Panc1 (cell line): ENCODE measurements at regions not wholly inside any gene's neighbourhood (a gene's known extent, or its start where the extent isn't known, plus 50 kb on each side); places are given as distances from the start of the nearest gene placed in this dataset.

Experiments
- ATAC-seq: fragments of 200-7000 bp; cut with Tn5 transposase; 2 replicates; pipeline ENCODE4 v1.9.1; 2020; ENCODE audit warnings: mild to moderate bottlenecking, moderate library complexity
- BruUV-seq: library from RNA; stranded (reverse); fragments of 400-500 nt; replicated peaks from 2 replicates; lab custom pipeline; 2021; lab: Mats Ljungman, UMichigan
- CTCF ChIA-PET: fragments of 300-600 bp; sonication (Branson Sonifier 250); formaldehyde crosslinking; loops from one replicate; lab custom pipeline; 2022; ENCODE audit warnings: antibody characterized with exemption; lab: Charles Lee
- POLR2A ChIA-PET: fragments of 300-600 bp; sonication (Branson Sonifier 250); formaldehyde crosslinking; loops from one replicate; lab custom pipeline; 2022; ENCODE audit warnings: antibody characterized with exemption; lab: Charles Lee
- DNase-seq: peaks from one replicate; pipeline ENCODE4 v3.0.0-alpha.2; 2010; ENCODE audit warnings: low read depth, low spot score
- H3K27ac ChIP-seq: 2 replicates; pipeline ENCODE4 v1.5.1; 2011; ENCODE audit warnings: mild to moderate bottlenecking, low read length, inconsistent platforms
- H3K27me3 ChIP-seq: fragments of 200-500 bp; sonication (Bioruptor generic); 2 replicates; pipeline ENCODE4 v1.6.0; 2014; ENCODE audit warnings: low read length, inconsistent platforms; ENCODE audit not compliant: control insufficient read depth, insufficient read depth
- H3K36me3 ChIP-seq: fragments of 200-500 bp; sonication (Bioruptor generic); 2 replicates; pipeline ENCODE4 v1.5.1; 2014; ENCODE audit warnings: inconsistent platforms, mild to moderate bottlenecking, low read length, moderate library complexity; ENCODE audit not compliant: control insufficient read depth, insufficient read depth
- H3K4me1 ChIP-seq: 2 replicates; pipeline ENCODE4 v1.5.1; 2011; ENCODE audit warnings: inconsistent platforms, mild to moderate bottlenecking, low read length, moderate library complexity; ENCODE audit not compliant: control insufficient read depth, insufficient read depth
- H3K4me3 ChIP-seq, 2 experiments: 2 replicates each; pipeline ENCODE4 v1.5.1; 2011 to 2012; ENCODE audit warnings: low read depth in 2 of 2, low read length in 2 of 2, mild to moderate bottlenecking in 2 of 2, inconsistent platforms in 1 of 2, moderate library complexity in 1 of 2
- H3K9me3 ChIP-seq: fragments of 200-500 bp; sonication (Bioruptor generic); 2 replicates; pipeline ENCODE4 v1.5.1; 2014; ENCODE audit warnings: low read depth, mild to moderate bottlenecking, inconsistent platforms, low read length, moderate library complexity; ENCODE audit not compliant: control insufficient read depth, insufficient read depth
- POLR2AphosphoS5 ChIP-seq: IDR thresholded peaks from 2 replicates; pipeline ENCODE4 v1.6.1; 2012; ENCODE audit warnings: mild to moderate bottlenecking, low read depth, low read length, moderate library complexity
- SIN3A ChIP-seq: IDR thresholded peaks from 2 replicates; pipeline ENCODE4 v1.6.1; 2012; ENCODE audit warnings: low read depth, mild to moderate bottlenecking, low read length, moderate library complexity, borderline replicate concordance; ENCODE audit not compliant: insufficient read depth
- TCF7L2 ChIP-seq: IDR thresholded peaks from 2 replicates; pipeline ENCODE4 v1.6.1; 2011; ENCODE audit warnings: mild to moderate bottlenecking, low read depth, low read length, inconsistent platforms
- in situ Hi-C: cut with HindIII; loops from 2 replicates; pipeline ENCODE4 v1.10.0; 2016; ENCODE audit warnings: low sequenced_read_pairs, low pct_unique_long_range_greater_than_20kb
- intact Hi-C: fragments of 100-400 bp; cut with micrococcal nuclease; formaldehyde crosslinking; loops from one replicate; pipeline ENCODE4 v1.10.0; 2022; ENCODE audit not compliant: unreplicated experiment
- TF ChIP-seq, protein P1 (sequence below), 2 experiments: IDR thresholded peaks; 2 replicates each; pipeline ENCODE4 v1.6.1; 2011 to 2012; ENCODE audit warnings: low read depth in 2 of 2, control low read depth in 1 of 2, low read length in 1 of 2, mild to moderate bottlenecking in 1 of 2, moderate library complexity in 1 of 2; ENCODE audit not compliant: insufficient read depth in 1 of 2
- TF ChIP-seq, protein P2 (sequence below): fragments of 450-650 bp; IDR thresholded peaks from 2 replicates; pipeline ENCODE4 v1.5.1; 2017; ENCODE audit warnings: mild to moderate bottlenecking

- intact Hi-C loops, result no loop called here
- Histone ChIP-seq H3K36me3 (no peaks in the 10 kb centered on the region), H3K27ac (no peak overlapping the region), H3K27me3 (no peaks in the 10 kb centered on the region), H3K4me1 (no peaks in the 10 kb centered on the region), H3K4me3 (no peak overlapping the region), H3K9me3 (no peaks in the 10 kb centered on the region; the same call in 1 of the 2 replicates)
- no peak for ATAC-seq
- BruUV-seq, result no TSS peak
- TF ChIP-seq SIN3A, result no peak
- TF ChIP-seq TCF7L2, result no peak
- ChIA-PET POLR2A (no interaction called here), CTCF (no interaction called here)
- no peak for DNase-seq
- in situ Hi-C loops, result no loop called here
Observed at GRCh38 chr6:56396435-56396834, 149.1 kb upstream of the COL21A1 start.

- DNase-seq (no peak), ATAC-seq (no peak; the same call in 1 of the 2 replicates)
- H3K27me3 ChIP-seq, result no peaks in the 10 kb centered on the region; the same call in 1 of the 2 replicates
- intact Hi-C loops (no loop called here), in situ Hi-C loops (no loop called here)
- CTCF ChIA-PET, result no interaction called here
- BruUV-seq, result no TSS peak
- H3K36me3 ChIP-seq, result no peaks in the 10 kb centered on the region
- no peaks in the 10 kb centered on the region for H3K9me3 ChIP-seq
- no peak overlapping the region for H3K27ac ChIP-seq
- no peaks in the 10 kb centered on the region for H3K4me1 ChIP-seq
- H3K4me3 ChIP-seq, result no peak overlapping the region
- POLR2A ChIA-PET, result no interaction called here
- TF ChIP-seq POLR2AphosphoS5 (no peak), TCF7L2 (no peak), SIN3A (no peak)
- TF ChIP-seq, protein P1, sequence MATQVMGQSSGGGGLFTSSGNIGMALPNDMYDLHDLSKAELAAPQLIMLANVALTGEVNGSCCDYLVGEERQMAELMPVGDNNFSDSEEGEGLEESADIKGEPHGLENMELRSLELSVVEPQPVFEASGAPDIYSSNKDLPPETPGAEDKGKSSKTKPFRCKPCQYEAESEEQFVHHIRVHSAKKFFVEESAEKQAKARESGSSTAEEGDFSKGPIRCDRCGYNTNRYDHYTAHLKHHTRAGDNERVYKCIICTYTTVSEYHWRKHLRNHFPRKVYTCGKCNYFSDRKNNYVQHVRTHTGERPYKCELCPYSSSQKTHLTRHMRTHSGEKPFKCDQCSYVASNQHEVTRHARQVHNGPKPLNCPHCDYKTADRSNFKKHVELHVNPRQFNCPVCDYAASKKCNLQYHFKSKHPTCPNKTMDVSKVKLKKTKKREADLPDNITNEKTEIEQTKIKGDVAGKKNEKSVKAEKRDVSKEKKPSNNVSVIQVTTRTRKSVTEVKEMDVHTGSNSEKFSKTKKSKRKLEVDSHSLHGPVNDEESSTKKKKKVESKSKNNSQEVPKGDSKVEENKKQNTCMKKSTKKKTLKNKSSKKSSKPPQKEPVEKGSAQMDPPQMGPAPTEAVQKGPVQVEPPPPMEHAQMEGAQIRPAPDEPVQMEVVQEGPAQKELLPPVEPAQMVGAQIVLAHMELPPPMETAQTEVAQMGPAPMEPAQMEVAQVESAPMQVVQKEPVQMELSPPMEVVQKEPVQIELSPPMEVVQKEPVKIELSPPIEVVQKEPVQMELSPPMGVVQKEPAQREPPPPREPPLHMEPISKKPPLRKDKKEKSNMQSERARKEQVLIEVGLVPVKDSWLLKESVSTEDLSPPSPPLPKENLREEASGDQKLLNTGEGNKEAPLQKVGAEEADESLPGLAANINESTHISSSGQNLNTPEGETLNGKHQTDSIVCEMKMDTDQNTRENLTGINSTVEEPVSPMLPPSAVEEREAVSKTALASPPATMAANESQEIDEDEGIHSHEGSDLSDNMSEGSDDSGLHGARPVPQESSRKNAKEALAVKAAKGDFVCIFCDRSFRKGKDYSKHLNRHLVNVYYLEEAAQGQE (IDR thresholded peaks at IDR 0.05; ENCODE audit: insufficient read depth in 1 of 2, low read depth in 2 of 2, low read length in 1 of 2), result no peak
- TF ChIP-seq, protein P2, sequence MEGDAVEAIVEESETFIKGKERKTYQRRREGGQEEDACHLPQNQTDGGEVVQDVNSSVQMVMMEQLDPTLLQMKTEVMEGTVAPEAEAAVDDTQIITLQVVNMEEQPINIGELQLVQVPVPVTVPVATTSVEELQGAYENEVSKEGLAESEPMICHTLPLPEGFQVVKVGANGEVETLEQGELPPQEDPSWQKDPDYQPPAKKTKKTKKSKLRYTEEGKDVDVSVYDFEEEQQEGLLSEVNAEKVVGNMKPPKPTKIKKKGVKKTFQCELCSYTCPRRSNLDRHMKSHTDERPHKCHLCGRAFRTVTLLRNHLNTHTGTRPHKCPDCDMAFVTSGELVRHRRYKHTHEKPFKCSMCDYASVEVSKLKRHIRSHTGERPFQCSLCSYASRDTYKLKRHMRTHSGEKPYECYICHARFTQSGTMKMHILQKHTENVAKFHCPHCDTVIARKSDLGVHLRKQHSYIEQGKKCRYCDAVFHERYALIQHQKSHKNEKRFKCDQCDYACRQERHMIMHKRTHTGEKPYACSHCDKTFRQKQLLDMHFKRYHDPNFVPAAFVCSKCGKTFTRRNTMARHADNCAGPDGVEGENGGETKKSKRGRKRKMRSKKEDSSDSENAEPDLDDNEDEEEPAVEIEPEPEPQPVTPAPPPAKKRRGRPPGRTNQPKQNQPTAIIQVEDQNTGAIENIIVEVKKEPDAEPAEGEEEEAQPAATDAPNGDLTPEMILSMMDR, result no peak
Observed at GRCh38 chr6:56393615-56394612, 146.5 kb upstream of the COL21A1 start.

GRCh38 chr6:56388415-56388755, 141.0 kb upstream of the COL21A1 start:
- TF ChIP-seq, protein P1 (IDR thresholded peaks at IDR 0.05; ENCODE audit: insufficient read depth in 1 of 2, low read depth in 2 of 2, low read length in 1 of 2), result no peak
- TF ChIP-seq SIN3A (no peak), POLR2AphosphoS5 (no peak), TCF7L2 (no peak)
- TF ChIP-seq, protein P2, result no peak
- in situ Hi-C loops (no loop called here), intact Hi-C loops (no loop called here)
- no TSS peak for BruUV-seq
- Histone ChIP-seq H3K27ac (no peak overlapping the region), H3K36me3 (no peaks in the 10 kb centered on the region), H3K27me3 (no peaks in the 10 kb centered on the region; the same call in 1 of the 2 replicates), H3K4me3 (no peak overlapping the region), H3K4me1 (no peaks in the 10 kb centered on the region), H3K9me3 (no peaks in the 10 kb centered on the region)
- no peak for DNase-seq
- CTCF ChIA-PET, result no interaction called here
- ATAC-seq, result no peak
- POLR2A ChIA-PET, result no interaction called here
